ENCODE measurements at regions not wholly inside any gene's neighbourhood (a gene's known extent, or its start where the extent isn't known, plus 50 kb on each side); places are given as distances from the start of the nearest gene placed in this dataset.

GRCh38 chr1:201748335-201748734, 80.6 kb upstream of the IPO9 start:
- Histone ChIP-seq H3K27me3 (replicated peaks; ENCODE audit: control insufficient read depth, insufficient read depth, low read length) (no peaks in the 10 kb centered on the region; the same call in 1 of the 2 replicates), H3K4me3 (replicated peaks; ENCODE audit: low read depth, low read length) (no peak overlapping the region), H3K36me3 (ENCODE audit: control insufficient read depth, insufficient read depth, low read length) (no peaks in the 10 kb centered on the region)
- no peak for DNase-seq (ENCODE audit: extremely low read depth, insufficient read length)
- no peak for TF ChIP-seq CTCF (IDR thresholded peaks at IDR 0.05; ENCODE audit: insufficient read depth, low read length, poor library complexity, severe bottlenecking)

- no peak for DNase-seq (ENCODE audit: extremely low read depth, insufficient read length)
- Histone ChIP-seq H3K4me3 (replicated peaks; ENCODE audit: low read depth, low read length) (no peak overlapping the region), H3K27me3 (replicated peaks; ENCODE audit: control insufficient read depth, insufficient read depth, low read length) (no peaks in the 10 kb centered on the region; the same call in 1 of the 2 replicates), H3K36me3 (ENCODE audit: control insufficient read depth, insufficient read depth, low read length) (no peaks in the 10 kb centered on the region)
- no peak for TF ChIP-seq CTCF (IDR thresholded peaks at IDR 0.05; ENCODE audit: insufficient read depth, low read length, poor library complexity, severe bottlenecking)
These were observed 79.8 kb upstream of the IPO9 start for GRCh38 chr1:201749059-201749690.

- no peak for TF ChIP-seq CTCF (IDR thresholded peaks at IDR 0.05; ENCODE audit: insufficient read depth, low read length, poor library complexity, severe bottlenecking)
- H3K27me3 ChIP-seq (replicated peaks; ENCODE audit: control insufficient read depth, insufficient read depth, low read length) = no peaks in the 10 kb centered on the region; the same call in 1 of the 2 replicates
- no peak overlapping the region for H3K4me3 ChIP-seq (replicated peaks; ENCODE audit: low read depth, low read length)
- H3K36me3 ChIP-seq (ENCODE audit: control insufficient read depth, insufficient read depth, low read length) = no peaks in the 10 kb centered on the region
- DNase-seq (ENCODE audit: extremely low read depth, insufficient read length) = no peak
These were observed 78.8 kb upstream of the IPO9 start for GRCh38 chr1:201750120-201750519.

- no peaks in the 10 kb centered on the region; the same call in 1 of the 2 replicates for H3K27me3 ChIP-seq (replicated peaks; ENCODE audit: control insufficient read depth, insufficient read depth, low read length)
- no peak for TF ChIP-seq CTCF (IDR thresholded peaks at IDR 0.05; ENCODE audit: insufficient read depth, low read length, poor library complexity, severe bottlenecking)
- DNase-seq (ENCODE audit: extremely low read depth, insufficient read length) = no peak
- no peaks in the 10 kb centered on the region for H3K36me3 ChIP-seq (ENCODE audit: control insufficient read depth, insufficient read depth, low read length)
- H3K4me3 ChIP-seq (replicated peaks; ENCODE audit: low read depth, low read length) = no peak overlapping the region
These were observed 78.0 kb upstream of the IPO9 start for GRCh38 chr1:201750934-201751333.

- no peak for DNase-seq (ENCODE audit: extremely low read depth, insufficient read length)
- H3K4me3 ChIP-seq (replicated peaks; ENCODE audit: low read depth, low read length) = no peak overlapping the region
- TF ChIP-seq CTCF (IDR thresholded peaks at IDR 0.05; ENCODE audit: insufficient read depth, low read length, poor library complexity, severe bottlenecking) = no peak
- H3K27me3 ChIP-seq (replicated peaks; ENCODE audit: control insufficient read depth, insufficient read depth, low read length) = no peaks in the 10 kb centered on the region; the same call in 1 of the 2 replicates
- H3K36me3 ChIP-seq (ENCODE audit: control insufficient read depth, insufficient read depth, low read length) = no peaks in the 10 kb centered on the region
These were observed 77.1 kb upstream of the IPO9 start for GRCh38 chr1:201751872-201752271.

GRCh38 chr1:201752333-201752732, 76.6 kb upstream of the IPO9 start:
- no peak overlapping the region for H3K4me3 ChIP-seq (replicated peaks; ENCODE audit: low read depth, low read length)
- TF ChIP-seq CTCF (IDR thresholded peaks at IDR 0.05; ENCODE audit: insufficient read depth, low read length, poor library complexity, severe bottlenecking) = no peak
- H3K27me3 ChIP-seq (replicated peaks; ENCODE audit: control insufficient read depth, insufficient read depth, low read length) = no peaks in the 10 kb centered on the region; the same call in 1 of the 2 replicates
- no peak for DNase-seq (ENCODE audit: extremely low read depth, insufficient read length)
- no peaks in the 10 kb centered on the region for H3K36me3 ChIP-seq (ENCODE audit: control insufficient read depth, insufficient read depth, low read length)

All from GM06990 (cell line).